ENCODE measurements at regions not wholly inside any gene's neighbourhood (a gene's known extent, or its start where the extent isn't known, plus 50 kb on each side); places are given as distances from the start of the nearest gene placed in this dataset.
A peak's percentile ranks its signal among the peaks of the same experiment; 100 is the strongest.

- ATAC-seq (peak; percentile 95), DNase-seq (ENCODE audit: low read depth, low spot score) (peak; percentile 52)
- Histone ChIP-seq H3K4me2 (ENCODE audit: low read length) (peak overlapping the region; percentile 47), H3K4me3 (replicated peaks in 1 of 2; ENCODE audit: low read depth in 1 of 2, low read length in 2 of 2) (peak overlapping the region in 1 of 2 experiments; percentile 2; a peak in 1 of 4 replicates), H2AFZ (ENCODE audit: low read depth, low read length, poor library complexity, severe bottlenecking) (no peak overlapping the region), H3K9me3 (ENCODE audit: control insufficient read depth in 1 of 2, insufficient read depth in 1 of 2, low read depth in 1 of 2, low read length in 2 of 2) (no peaks in the 10 kb centered on the region), H3K4me1 (ENCODE audit: control insufficient read depth in 1 of 2, insufficient read depth in 2 of 2, low read length in 2 of 2) (peaks cover 0 to 12% of the 10 kb centered on the region in 2 experiments; a peak in 1 of 4 replicates), H3K27me3 (ENCODE audit: insufficient read depth, low read length) (no peaks in the 10 kb centered on the region), H3K9me2 (ENCODE audit: insufficient read depth) (no peaks in the 10 kb centered on the region), H3K27ac (ENCODE audit: low read depth, low read length) (no peak overlapping the region), H3K79me2 (ENCODE audit: insufficient read depth, low read length) (no peaks in the 10 kb centered on the region), H4K20me1 (ENCODE audit: insufficient read depth) (no peaks in the 10 kb centered on the region), H3K9ac (ENCODE audit: low read length) (peak overlapping the region; percentile 7; the same call in 1 of the 2 replicates), H3K36me3 (ENCODE audit: control insufficient read depth in 1 of 2, insufficient read depth in 2 of 2, low read length in 2 of 2) (no peaks in the 10 kb centered on the region)
- peak; percentile 86 for TF ChIP-seq TCF7L2 (IDR thresholded peaks at IDR 0.05; ENCODE audit: borderline replicate concordance, extremely low read depth, insufficient read depth, insufficient read length)
- TF ChIP-seq FOSL1 (IDR thresholded peaks at IDR 0.05; ENCODE audit: low read depth) = no peak
- TF ChIP-seq CBX3 (IDR thresholded peaks at IDR 0.05; ENCODE audit: low read depth) = no peak
- TF ChIP-seq JUND (IDR thresholded peaks at IDR 0.05) = peak; percentile 18; the same call in 1 of the 2 replicates
- POLR2A ChIA-PET = no interaction called here
- RAD21 ChIA-PET (ENCODE audit: low non-redundant PET in 1 of 2, low total read pairs in 2 of 2, uncharacterized antibody in 2 of 2, unreplicated experiment in 2 of 2) = no interaction called here
- CTCF ChIA-PET = interaction anchor here (1.1 kb wide), 1 partner anchor 37 kb away, joined by 3 read pairs; no protein-coding TSS in a partner anchor
- intact Hi-C loops (cut with micrococcal nuclease) = no loop called here
- BruUV-seq (replicated peaks) = no TSS peak
Observed at GRCh38 chr11:28566339-28567089, 458.3 kb downstream of the METTL15 start.

- ChIA-PET RAD21 (ENCODE audit: low non-redundant PET in 1 of 2, low total read pairs in 2 of 2, uncharacterized antibody in 2 of 2, unreplicated experiment in 2 of 2) (no interaction called here), POLR2A (no interaction called here), CTCF (no interaction called here)
- Histone ChIP-seq H2AFZ (ENCODE audit: low read depth, low read length, poor library complexity, severe bottlenecking) (no peak overlapping the region), H3K36me3 (ENCODE audit: control insufficient read depth in 1 of 2, insufficient read depth in 2 of 2, low read length in 2 of 2) (no peaks in the 10 kb centered on the region), H3K4me1 (ENCODE audit: control insufficient read depth in 1 of 2, insufficient read depth in 2 of 2, low read length in 2 of 2) (no peaks in the 10 kb centered on the region), H3K4me2 (ENCODE audit: low read length) (no peak overlapping the region), H4K20me1 (ENCODE audit: insufficient read depth) (no peaks in the 10 kb centered on the region), H3K27ac (ENCODE audit: low read depth, low read length) (no peak overlapping the region), H3K9ac (ENCODE audit: low read length) (no peak overlapping the region), H3K27me3 (ENCODE audit: insufficient read depth, low read length) (no peaks in the 10 kb centered on the region), H3K79me2 (ENCODE audit: insufficient read depth, low read length) (no peaks in the 10 kb centered on the region), H3K9me2 (ENCODE audit: insufficient read depth) (no peaks in the 10 kb centered on the region), H3K4me3 (replicated peaks in 1 of 2; ENCODE audit: low read depth in 1 of 2, low read length in 2 of 2) (no peak overlapping the region), H3K9me3 (ENCODE audit: control insufficient read depth in 1 of 2, insufficient read depth in 1 of 2, low read depth in 1 of 2, low read length in 2 of 2) (no peaks in the 10 kb centered on the region)
- no TSS peak for BruUV-seq (replicated peaks)
- TF ChIP-seq ELF1 (IDR thresholded peaks at IDR 0.05; ENCODE audit: borderline replicate concordance, low read depth) (no peak), TCF7L2 (IDR thresholded peaks at IDR 0.05; ENCODE audit: borderline replicate concordance, extremely low read depth, insufficient read depth, insufficient read length) (peak; percentile 70)
- DNase-seq (ENCODE audit: low read depth, low spot score) (no peak), ATAC-seq (no peak)
- intact Hi-C loops (cut with micrococcal nuclease) = no loop called here
Observed at GRCh38 chr11:28559492-28559891, 451.3 kb downstream of the METTL15 start.
